NCI-H2107 treated with DMSO at 0.1 percent for 48 hours (cell line): ENCODE measurements at regions not wholly inside any gene's neighbourhood (a gene's known extent, or its start where the extent isn't known, plus 50 kb on each side); places are given as distances from the start of the nearest gene placed in this dataset.
"Not testable (repeated sequence)": the region's sequence is repeated elsewhere in the genome, so short reads cannot be mapped to it uniquely, and the experiment has no call there.

Experiments
- DNase-seq: peaks from one replicate; lab custom pipeline; 2025; ENCODE audit not compliant: unreplicated experiment; lab: John Stamatoyannopoulos, UW

DNA sequence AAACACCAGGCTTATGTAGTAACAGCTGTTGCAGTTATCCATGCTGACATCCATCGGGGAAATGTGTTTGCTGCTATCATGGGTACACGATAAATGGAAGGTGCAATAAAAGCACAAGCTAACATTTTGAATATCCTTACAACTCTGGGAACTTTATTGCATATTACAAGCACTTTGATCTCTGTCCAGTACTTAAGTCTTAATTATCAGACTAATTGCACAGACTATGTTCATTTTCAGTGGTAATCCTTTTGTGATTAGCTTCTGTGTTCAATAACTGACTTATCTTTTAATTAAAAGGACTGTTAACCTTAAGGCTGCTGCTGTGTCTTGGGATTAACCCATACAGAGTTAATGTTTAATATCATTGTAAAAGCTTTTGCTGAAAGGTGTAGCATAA, 101.4 kb upstream of the ATP5MC3 start:
- no peak for DNase-seq

- peak; percentile 66 for DNase-seq
Observed at GRCh38 chr2:175282300-175282699, 100.8 kb upstream of the ATP5MC3 start.

DNA sequence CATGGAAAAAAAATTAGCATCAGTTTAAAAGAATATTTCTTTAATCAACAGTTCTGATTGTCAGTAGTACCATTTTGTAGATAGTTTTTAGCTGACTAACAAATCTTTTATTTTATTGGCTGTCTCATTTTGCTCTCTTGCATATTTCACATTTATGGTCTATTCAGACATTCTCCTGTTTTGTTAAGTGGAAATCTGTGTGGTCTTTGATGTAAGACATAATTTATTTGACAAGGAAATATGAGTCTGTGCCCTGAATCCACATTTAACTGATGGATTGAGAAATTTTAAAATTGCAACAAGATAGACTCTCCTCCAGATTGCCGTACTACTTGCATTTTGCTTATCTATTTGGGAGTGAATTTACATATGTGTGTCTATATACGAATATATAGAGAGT, 96.3 kb upstream of the ATP5MC3 start:
- DNase-seq, result no peak

DNA sequence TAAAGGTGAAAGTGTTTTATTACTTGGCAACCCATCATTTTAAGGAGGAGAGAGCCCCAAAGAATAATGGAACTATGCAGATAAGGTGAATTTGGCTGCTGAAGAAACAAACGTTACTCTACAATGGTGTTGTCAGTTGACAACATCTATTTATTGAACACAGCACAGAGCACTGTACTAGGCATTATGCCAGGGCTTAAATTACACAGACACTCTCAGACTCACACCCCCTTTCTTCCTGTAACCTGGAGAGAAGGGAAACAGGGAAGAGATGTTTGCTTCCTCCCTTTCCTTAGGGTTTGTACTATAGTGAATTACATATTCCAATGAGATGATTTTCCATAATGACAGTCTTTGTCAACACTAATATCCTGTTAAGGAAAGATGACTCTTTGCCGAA, 94.0 kb upstream of the ATP5MC3 start:
- DNase-seq, result peak; percentile 5

GRCh38 chr2:175259164-175259563, 77.7 kb upstream of the ATP5MC3 start:
- DNase-seq, result no peak

- no peak for DNase-seq
Observed at GRCh38 chr2:175256806-175257585, 75.5 kb upstream of the ATP5MC3 start.

DNA sequence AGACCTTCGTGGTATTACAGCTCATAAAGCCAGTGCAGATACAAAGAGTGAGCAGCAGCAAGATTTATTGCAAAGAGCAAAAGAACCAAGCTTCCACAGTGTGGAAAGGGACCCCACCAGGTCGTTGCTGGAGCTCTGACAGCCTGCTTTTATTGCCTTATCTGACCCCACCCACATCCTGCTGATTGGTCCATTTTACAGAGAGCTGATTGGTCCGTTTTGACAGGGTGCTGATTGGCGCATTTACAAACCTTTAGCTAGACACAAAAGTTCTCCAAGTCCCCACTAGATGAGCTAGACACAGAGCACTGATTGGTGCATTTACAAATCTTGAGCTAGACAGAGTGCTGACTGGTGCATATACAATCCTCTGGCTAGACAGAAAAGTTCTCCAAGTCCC, 74.9 kb upstream of the ATP5MC3 start:
- DNase-seq, result not testable (repeated sequence)

- DNase-seq, result no peak
Observed at GRCh38 chr2:175253871-175254270, 72.4 kb upstream of the ATP5MC3 start.

GRCh38 chr2:175251425-175252041, 70.0 kb upstream of the ATP5MC3 start:
- DNase-seq, result no peak

DNA sequence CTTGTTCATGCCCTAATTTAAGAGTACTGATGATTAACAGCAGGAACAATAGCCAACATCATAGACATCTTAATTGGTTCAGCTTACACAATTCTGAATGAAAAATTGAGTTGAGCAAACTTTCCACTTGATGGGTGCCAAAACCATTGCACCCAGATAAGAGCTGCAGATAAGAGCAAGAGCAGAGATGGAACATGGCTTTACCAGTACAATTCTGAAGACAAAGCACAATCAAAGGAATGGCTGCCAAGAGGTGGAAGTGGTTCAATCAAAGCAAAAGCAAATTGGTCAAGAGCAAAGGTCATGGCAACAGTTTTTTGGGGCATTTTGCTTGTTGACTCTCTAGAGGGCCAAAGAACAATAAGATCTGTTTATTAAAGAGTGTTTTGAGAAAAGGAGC, 65.6 kb upstream of the ATP5MC3 start:
- DNase-seq, result no peak

GRCh38 chr2:175244697-175245096, 63.2 kb upstream of the ATP5MC3 start:
- no peak for DNase-seq

- DNase-seq, result no peak
Observed at GRCh38 chr2:175241691-175242090, 60.2 kb upstream of the ATP5MC3 start.

- not testable (repeated sequence) for DNase-seq
Observed at GRCh38 chr2:175240033-175240432, 58.5 kb upstream of the ATP5MC3 start.

DNA sequence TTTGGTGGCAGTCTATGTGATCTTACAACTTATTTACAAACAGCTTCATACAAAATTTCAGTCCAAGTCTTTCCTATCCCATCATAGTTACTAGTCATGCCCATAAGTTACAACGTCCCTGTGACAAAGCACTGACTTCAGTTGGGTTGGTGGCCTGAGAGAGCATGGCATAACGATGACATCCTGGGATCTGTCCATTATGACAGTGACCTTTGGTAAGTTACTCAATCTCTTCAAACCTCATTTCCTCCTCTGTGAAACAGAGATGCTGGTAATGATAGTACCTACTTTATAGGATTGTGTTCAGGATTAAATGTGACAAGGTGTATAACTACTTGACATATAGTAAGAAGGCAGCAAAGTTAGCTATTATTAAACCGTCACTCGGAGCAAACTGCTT, 55.4 kb upstream of the ATP5MC3 start:
- no peak for DNase-seq

DNA sequence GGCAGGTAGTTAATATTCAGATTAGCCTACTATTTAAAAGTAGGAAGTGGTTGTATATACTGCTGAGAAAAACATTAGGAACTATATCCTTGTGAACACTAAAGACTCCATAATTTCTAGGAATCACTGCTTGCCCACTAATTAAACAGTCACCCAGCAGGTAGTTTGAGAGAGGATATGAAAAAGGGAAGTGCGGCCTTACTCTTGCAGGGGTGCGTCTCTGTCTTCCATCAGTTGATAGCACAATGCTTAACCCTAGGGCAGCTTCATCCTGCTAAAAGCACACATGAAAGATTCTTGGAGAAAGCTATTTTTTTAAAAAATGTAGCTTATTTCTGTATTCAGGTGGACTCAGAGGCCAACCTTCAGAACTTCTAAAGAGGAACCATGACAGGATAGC, 53.1 kb upstream of the ATP5MC3 start:
- DNase-seq, result no peak

DNA sequence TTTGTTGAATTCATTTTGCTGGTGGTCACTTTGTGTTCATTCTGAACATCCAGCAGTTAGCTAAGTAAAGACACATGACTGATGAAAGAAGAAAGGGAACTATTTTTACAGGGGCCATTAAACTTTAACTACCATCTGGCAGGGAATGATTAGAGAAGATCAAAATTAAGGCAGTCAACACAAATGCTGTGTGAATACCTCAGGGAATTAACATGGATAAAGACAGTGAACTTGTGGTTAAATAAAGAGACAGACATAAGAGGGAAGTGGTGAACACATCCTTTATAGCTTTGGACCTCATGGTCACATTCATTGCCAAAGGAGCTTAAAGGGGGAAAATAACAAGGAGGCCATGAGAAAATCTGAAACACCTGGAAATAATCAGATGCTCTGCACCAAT, 52.6 kb upstream of the ATP5MC3 start:
- DNase-seq, result no peak

GRCh38 chr2:175233135-175233719, 51.7 kb upstream of the ATP5MC3 start:
- DNase-seq, result no peak
